Transverse colon (tissue), 4 donors: ENCODE measurements at regions not wholly inside any gene's neighbourhood (a gene's known extent, or its start where the extent isn't known, plus 50 kb on each side); places are given as distances from the start of the nearest gene placed in this dataset.

Source experiments
- DNase-seq: peaks from one replicate; pipeline ENCODE4 v3.0.0-alpha.2; 2019
- H3K27ac ChIP-seq, 4 donors: fragments of 200-600 bp; sonication (generic); 2 replicates each; pipeline ENCODE4 v1.5.1; 2016 to 2018; ENCODE audit warnings: inconsistent platforms in 4 of 4
- H3K27me3 ChIP-seq: fragments of 200-600 bp; sonication (generic); 2 replicates; pipeline ENCODE4 v1.5.1; 2017; ENCODE audit warnings: inconsistent platforms
- H3K36me3 ChIP-seq, 4 donors: fragments of 200-600 bp; sonication (generic); 2 replicates each; pipeline ENCODE4 v1.5.1; 2017 to 2019; ENCODE audit warnings: inconsistent platforms in 4 of 4
- H3K4me1 ChIP-seq, 4 donors: fragments of 200-600 bp; sonication (generic); 2 replicates each; pipeline ENCODE4 v1.5.1; 2017 to 2020; ENCODE audit warnings: inconsistent platforms in 4 of 4
- H3K4me3 ChIP-seq, 4 donors: fragments of 200-600 bp; sonication (generic); 1 replicate in 1 of 4; 2 replicates in 3 of 4; pipeline versions ENCODE4 v1.5.1 to v1.6.1; 2017 to 2019; ENCODE audit warnings: inconsistent platforms in 4 of 4
- H3K9me3 ChIP-seq, 2 donors: fragments of 200-600 bp; sonication (generic); 2 replicates each; pipeline ENCODE4 v1.5.1; 2017 to 2019; ENCODE audit warnings: inconsistent platforms in 2 of 2
- CTCF ChIP-seq, 5 experiments: fragments of 200-600 bp in 3 of 5; fragments of 450-650 bp in 2 of 5; sonication (generic) in 3 of 5; IDR thresholded peaks; 1 replicate in 2 of 5; 2 replicates in 3 of 5; pipeline ENCODE4 v1.5.1; 2016 to 2017; ENCODE audit warnings: antibody characterized with exemption in 5 of 5, inconsistent platforms in 3 of 5, mild to moderate bottlenecking in 2 of 5, moderate library complexity in 1 of 5
- EP300 ChIP-seq: sonication (generic); formaldehyde crosslinking; IDR thresholded peaks from one replicate; pipeline ENCODE4 v1.6.1; 2017; ENCODE audit warnings: antibody characterized with exemption, low read depth
- POLR2A ChIP-seq: fragments of 450-650 bp; IDR thresholded peaks from one replicate; pipeline ENCODE4 v1.6.1; 2016; ENCODE audit warnings: antibody characterized with exemption, mild to moderate bottlenecking, moderate library complexity
- POLR2AphosphoS5 ChIP-seq, 3 donors: sonication (generic); formaldehyde crosslinking; IDR thresholded peaks; one replicate each; pipeline ENCODE4 v1.6.1; 2016; ENCODE audit warnings: antibody characterized with exemption in 3 of 3
- WGBS, 2 donors: methylation state at CpG; one replicate each; pipeline ENCODE4 v1.1.5; 2018; ENCODE audit warnings: low coverage in 1 of 2; 5-methylcytosine and 5-hydroxymethylcytosine counted together
- in situ Hi-C, 4 donors: fragments of 200-750 bp; cut with MboI; loops; one replicate each; pipeline versions ENCODE4 v1.15.0 to v1.15.1; 2017; ENCODE audit warnings: low sequenced_read_pairs in 3 of 4, low pct_ligation_motif_present in 1 of 4, low pct_unique_long_range_greater_than_20kb in 1 of 4
- intact Hi-C: fragments of 100-400 bp; cut with DNase I; formaldehyde crosslinking; loops from one replicate; pipeline ENCODE4 v1.15.1; 2023; ENCODE audit warnings: low total_unique reads

DNA sequence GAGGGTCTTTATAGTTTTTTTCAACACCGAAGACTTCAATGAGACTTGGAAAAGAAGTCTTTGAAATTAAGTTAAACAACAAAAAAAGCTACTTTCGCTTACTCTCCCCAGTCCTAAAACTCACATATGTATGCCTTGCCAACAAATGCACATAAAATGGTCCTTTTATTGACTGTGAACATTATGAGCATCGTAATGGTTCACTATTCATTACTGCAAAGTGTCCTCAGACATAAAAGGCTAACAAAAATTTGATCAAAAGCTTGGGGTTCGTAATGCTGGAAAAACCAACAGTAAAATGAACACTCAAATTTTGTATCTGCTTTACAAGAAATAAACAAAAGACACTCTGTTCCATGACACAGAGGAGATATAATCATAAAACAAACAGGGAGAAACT lies 285.3 kb upstream of the SLC8A1 start:
- 37 to 51% methylated on average over 4 of the region's 4 CpGs for WGBS, 2 donors
- no peaks in the 10 kb centered on the region for H3K27me3 ChIP-seq
- no peaks in the 10 kb centered on the region for H3K4me1 ChIP-seq
- H3K9me3 ChIP-seq, result no peaks in the 10 kb centered on the region
- in situ Hi-C loops (no loop called here), intact Hi-C loops (no loop called here)
- no peak overlapping the region for H3K4me3 ChIP-seq
- no peak for DNase-seq
- no peak overlapping the region for H3K27ac ChIP-seq
- no peak for TF ChIP-seq EP300
- no peak for TF ChIP-seq CTCF (IDR thresholded peaks at IDR 0.05)
- no peak for TF ChIP-seq POLR2AphosphoS5 (IDR thresholded peaks at IDR 0.05)
- no peak for TF ChIP-seq POLR2A
- H3K36me3 ChIP-seq, result no peaks in the 10 kb centered on the region

GRCh38 chr2:40740419-40740818 lies 288.5 kb upstream of the SLC8A1 start:
- Histone ChIP-seq H3K4me3 (no peak overlapping the region), H3K27me3 (no peaks in the 10 kb centered on the region), H3K4me1 (no peaks in the 10 kb centered on the region), H3K9me3 (no peaks in the 10 kb centered on the region), H3K27ac (no peak overlapping the region), H3K36me3 (no peaks in the 10 kb centered on the region)
- intact Hi-C loops, result no loop called here
- in situ Hi-C loops, result no loop called here
- no peak for TF ChIP-seq EP300
- no peak for TF ChIP-seq POLR2AphosphoS5 (IDR thresholded peaks at IDR 0.05)
- TF ChIP-seq CTCF (IDR thresholded peaks at IDR 0.05), result no peak
- no peak for TF ChIP-seq POLR2A
- WGBS, 2 donors, result 43 to 46% methylated on average over 1 of the region's 1 CpG
- DNase-seq, result no peak

DNA sequence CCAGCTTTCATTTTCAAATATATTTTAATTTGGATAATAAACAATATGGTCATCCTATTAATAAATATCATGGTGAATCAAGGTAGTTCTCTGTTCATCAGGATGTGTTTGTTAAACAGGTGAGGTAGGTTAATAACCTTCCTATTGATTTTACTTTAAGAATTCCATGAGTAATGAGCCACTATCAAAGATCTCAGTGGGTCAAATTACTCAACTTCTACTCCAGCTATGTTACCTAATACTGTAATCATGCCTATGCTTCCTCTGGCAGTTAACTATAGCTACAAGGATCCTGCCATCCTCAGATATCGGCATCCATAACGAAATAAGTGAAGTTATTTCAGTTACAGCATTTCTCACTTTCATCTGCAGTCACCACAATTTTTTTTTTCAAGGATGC lies 289.6 kb upstream of the SLC8A1 start:
- no peak for DNase-seq
- H3K36me3 ChIP-seq, result no peaks in the 10 kb centered on the region
- H3K4me1 ChIP-seq, result no peaks in the 10 kb centered on the region
- in situ Hi-C loops (no loop called here), intact Hi-C loops (no loop called here)
- no peak overlapping the region for H3K27ac ChIP-seq
- H3K9me3 ChIP-seq, result no peaks in the 10 kb centered on the region
- no peak for TF ChIP-seq EP300
- TF ChIP-seq CTCF (IDR thresholded peaks at IDR 0.05), result no peak
- no peak for TF ChIP-seq POLR2AphosphoS5 (IDR thresholded peaks at IDR 0.05)
- no peak for TF ChIP-seq POLR2A
- H3K4me3 ChIP-seq, result no peak overlapping the region
- H3K27me3 ChIP-seq, result no peaks in the 10 kb centered on the region
- 74 to 81% methylated on average over 2 of the region's 2 CpGs for WGBS, 2 donors

- Histone ChIP-seq H3K9me3 (no peaks in the 10 kb centered on the region), H3K36me3 (no peaks in the 10 kb centered on the region), H3K27ac (no peak overlapping the region), H3K4me1 (no peaks in the 10 kb centered on the region), H3K27me3 (no peaks in the 10 kb centered on the region), H3K4me3 (no peak overlapping the region)
- intact Hi-C loops (no loop called here), in situ Hi-C loops (no loop called here)
- 56% methylated on average over 5 of the region's 5 CpGs; no CpG with 5 or more reads in 1 of the 2 donors for WGBS, 2 donors
- no peak for TF ChIP-seq EP300
- TF ChIP-seq POLR2AphosphoS5 (IDR thresholded peaks at IDR 0.05), result no peak
- DNase-seq, result no peak
Measured at GRCh38 chr2:40746191-40746590, 294.3 kb upstream of the SLC8A1 start.

DNA sequence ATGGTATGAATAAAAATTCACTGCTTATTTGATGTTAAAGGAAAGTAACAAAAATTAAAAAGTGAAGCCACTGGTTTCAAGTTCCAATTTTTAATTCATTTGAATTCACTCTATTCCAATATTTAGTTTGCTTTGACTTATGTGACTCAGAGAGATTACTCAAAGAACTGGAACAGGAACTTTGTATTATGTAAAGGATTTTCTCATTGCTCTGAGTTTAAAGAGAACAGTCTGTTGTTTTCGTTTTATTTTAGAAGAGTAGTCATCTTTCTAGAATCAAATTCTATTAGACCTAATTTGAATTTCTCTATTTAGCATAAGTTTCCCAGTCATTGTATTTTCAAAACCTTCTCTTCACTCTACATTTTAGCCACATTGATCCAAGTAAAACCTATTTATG lies 300.1 kb upstream of the SLC8A1 start:
- H3K4me3 ChIP-seq, result no peak overlapping the region
- H3K9me3 ChIP-seq, result no peaks in the 10 kb centered on the region
- no peak for DNase-seq
- H3K4me1 ChIP-seq, result no peaks in the 10 kb centered on the region
- no peaks in the 10 kb centered on the region for H3K36me3 ChIP-seq
- no peak for TF ChIP-seq EP300
- no peak for TF ChIP-seq POLR2A
- no peak for TF ChIP-seq POLR2AphosphoS5 (IDR thresholded peaks at IDR 0.05)
- TF ChIP-seq CTCF (IDR thresholded peaks at IDR 0.05), result no peak
- WGBS, 2 donors, result 59 to 61% methylated on average over 1 of the region's 1 CpG
- H3K27ac ChIP-seq, result no peak overlapping the region
- intact Hi-C loops, result no loop called here
- in situ Hi-C loops, result loop anchor here in 1 of 4 donors (25.0 kb wide), 1 partner anchor 840 kb away; no protein-coding TSS in a partner anchor
- H3K27me3 ChIP-seq, result no peaks in the 10 kb centered on the region
